Right cardiac atrium (tissue), 5 donors: ENCODE measurements at regions not wholly inside any gene's neighbourhood (a gene's known extent, or its start where the extent isn't known, plus 50 kb on each side); places are given as distances from the start of the nearest gene placed in this dataset.
A peak's percentile ranks its signal among the peaks of the same experiment; 100 is the strongest.
"Not testable (repeated sequence)": the region's sequence is repeated elsewhere in the genome, so short reads cannot be mapped to it uniquely, and the experiment has no call there.

ENCODE experiments used
- ATAC-seq, 2 donors: fragments of 200-7000 bp; cut with Tn5 transposase; one replicate each; pipeline versions ENCODE4 v1.8.0 to v1.9.1; 2020; ENCODE audit warnings: moderate library complexity in 2 of 2, mild to moderate bottlenecking in 1 of 2
- DNase-seq, 3 donors: peaks; one replicate each; pipeline ENCODE4 v3.0.0-alpha.2; 2020
- H3K27ac ChIP-seq: one replicate; pipeline ENCODE4 v1.5.1; 2013; ENCODE audit warnings: mild to moderate bottlenecking, low read length, control low read depth, moderate library complexity
- H3K27me3 ChIP-seq: one replicate; pipeline ENCODE4 v1.6.1; 2013; ENCODE audit not compliant: control insufficient read depth, insufficient read depth
- H3K4me1 ChIP-seq: one replicate; pipeline ENCODE4 v1.6.1; 2013; ENCODE audit warnings: low read length; ENCODE audit not compliant: control insufficient read depth, insufficient read depth
- H3K4me3 ChIP-seq: one replicate; pipeline ENCODE4 v1.5.1; 2013; ENCODE audit warnings: low read length, control low read depth
- H3K9me3 ChIP-seq: one replicate; pipeline ENCODE4 v1.6.1; 2013; ENCODE audit warnings: low read length; ENCODE audit not compliant: control insufficient read depth
- WGBS: extraction: QIAGEN DNeasy Blood & Tissue Kit; methylation state at CpG from one replicate; pipeline ENCODE4 v1.1.7; 2013; 5-methylcytosine and 5-hydroxymethylcytosine counted together
- intact Hi-C, 4 donors: fragments of 100-400 bp; cut with DNase I; formaldehyde crosslinking; loops; one replicate each; pipeline versions ENCODE4 v1.11.0 to v1.14.0; 2022 to 2023
- donor health status: healthy with polysubstance abuse.
- donor health status: DM: no; HTN: yes; CAD: no.
- donor health status: DM: no; HTN: no; CAD: no.
- donor health status: DM: no; HTN: yes; CAD: no; lungs with severe emphysema.
- donor health status: DM: yes; HTN: yes; CAD: no.

GRCh38 chr12:97876780-97877179 is 414.2 kb downstream of the RMST start:
- DNase-seq, result no peak
- ATAC-seq, result peak in 1 of 2 donors; percentile 52
- no peaks in the 10 kb centered on the region for H3K4me1 ChIP-seq
- intact Hi-C loops, result no loop called here
- 57% methylated on average over 4 of the region's 4 CpGs for WGBS
- no peak overlapping the region for H3K4me3 ChIP-seq
- no peaks in the 10 kb centered on the region for H3K27me3 ChIP-seq
- no peak overlapping the region for H3K27ac ChIP-seq
- no peaks in the 10 kb centered on the region for H3K9me3 ChIP-seq

- no peak overlapping the region for H3K27ac ChIP-seq
- intact Hi-C loops, result no loop called here
Measured at GRCh38 chr12:97877404-97877803, 414.8 kb downstream of the RMST start.

GRCh38 chr12:97886511-97887176 is 424.0 kb downstream of the RMST start:
- no peak overlapping the region for H3K4me3 ChIP-seq
- H3K9me3 ChIP-seq, result no peaks in the 10 kb centered on the region
- no peak for ATAC-seq
- no peaks in the 10 kb centered on the region for H3K27me3 ChIP-seq
- no peak for DNase-seq
- no peak overlapping the region for H3K27ac ChIP-seq
- H3K4me1 ChIP-seq, result no peaks in the 10 kb centered on the region
- WGBS, result 69% methylated on average over 4 of the region's 4 CpGs
- intact Hi-C loops, result no loop called here

More at GRCh38 chr12:97877404-97877803, 414.8 kb downstream of the RMST start:
- no peak for DNase-seq
- no peak for ATAC-seq
- no peaks in the 10 kb centered on the region for H3K27me3 ChIP-seq
- no peaks in the 10 kb centered on the region for H3K4me1 ChIP-seq
- no peaks in the 10 kb centered on the region for H3K9me3 ChIP-seq
- H3K4me3 ChIP-seq, result no peak overlapping the region

GRCh38 chr12:97897881-97898280 is 435.3 kb downstream of the RMST start:
- WGBS, result 44% methylated on average over 6 of the region's 6 CpGs
- H3K4me3 ChIP-seq, H3K9me3 ChIP-seq, intact Hi-C loops, DNase-seq, H3K4me1 ChIP-seq, H3K27ac ChIP-seq, ATAC-seq, H3K27me3 ChIP-seq: not testable (repeated sequence)

GRCh38 chr12:97899529-97899928 is 436.9 kb downstream of the RMST start:
- Histone ChIP-seq H3K9me3 (no peaks in the 10 kb centered on the region), H3K27ac (no peak overlapping the region), H3K4me1 (no peaks in the 10 kb centered on the region), H3K4me3 (no peak overlapping the region), H3K27me3 (no peaks in the 10 kb centered on the region)
- intact Hi-C loops, result no loop called here
- no peak for ATAC-seq
- no peak for DNase-seq

GRCh38 chr12:97899956-97900355 is 437.4 kb downstream of the RMST start:
- H3K9me3 ChIP-seq, result no peaks in the 10 kb centered on the region
- WGBS, result 56% methylated on average over 1 of the region's 1 CpG
- no peak for ATAC-seq
- intact Hi-C loops, result no loop called here
- no peak overlapping the region for H3K27ac ChIP-seq
- H3K27me3 ChIP-seq, result no peaks in the 10 kb centered on the region
- DNase-seq, result no peak
- no peaks in the 10 kb centered on the region for H3K4me1 ChIP-seq
- H3K4me3 ChIP-seq, result no peak overlapping the region

- WGBS, result 84% methylated on average over 4 of the region's 4 CpGs
Measured at GRCh38 chr12:97903356-97903755, 440.8 kb downstream of the RMST start.

GRCh38 chr12:97907504-97907903 is 444.9 kb downstream of the RMST start:
- no peaks in the 10 kb centered on the region for H3K27me3 ChIP-seq
- H3K4me3 ChIP-seq, result no peak overlapping the region
- H3K4me1 ChIP-seq, result no peaks in the 10 kb centered on the region
- ATAC-seq (no peak), DNase-seq (no peak)
- no peak overlapping the region for H3K27ac ChIP-seq
- intact Hi-C loops, result no loop called here
- no peaks in the 10 kb centered on the region for H3K9me3 ChIP-seq

More at GRCh38 chr12:97903356-97903755, 440.8 kb downstream of the RMST start:
- H3K9me3 ChIP-seq, result no peaks in the 10 kb centered on the region
- no peak overlapping the region for H3K27ac ChIP-seq
- no peak for DNase-seq
- no peaks in the 10 kb centered on the region for H3K4me1 ChIP-seq
- no peak for ATAC-seq
- H3K27me3 ChIP-seq, result no peaks in the 10 kb centered on the region
- intact Hi-C loops, result no loop called here
- H3K4me3 ChIP-seq, result no peak overlapping the region

- intact Hi-C loops, result no loop called here
- peak; percentile 57 to 88 for ATAC-seq
- H3K4me1 ChIP-seq, result no peaks in the 10 kb centered on the region
Measured at GRCh38 chr12:97910559-97910958, 448.0 kb downstream of the RMST start.

GRCh38 chr12:97912943-97913342 is 450.3 kb downstream of the RMST start:
- ATAC-seq (no peak), DNase-seq (peak; percentile 36 to 39 (median 38))
- no peaks in the 10 kb centered on the region for H3K27me3 ChIP-seq
- H3K27ac ChIP-seq, result no peak overlapping the region
- no peaks in the 10 kb centered on the region for H3K4me1 ChIP-seq
- 72% methylated on average over 2 of the region's 2 CpGs for WGBS
- H3K9me3 ChIP-seq, result no peaks in the 10 kb centered on the region
- no peak overlapping the region for H3K4me3 ChIP-seq
- intact Hi-C loops, result no loop called here

More at GRCh38 chr12:97910559-97910958, 448.0 kb downstream of the RMST start:
- WGBS, result 59% methylated on average over 3 of the region's 3 CpGs
- Histone ChIP-seq H3K4me3 (no peak overlapping the region), H3K9me3 (no peaks in the 10 kb centered on the region), H3K27me3 (no peaks in the 10 kb centered on the region), H3K27ac (no peak overlapping the region)
- DNase-seq, result no peak

- Histone ChIP-seq H3K4me3 (no peak overlapping the region), H3K27ac (no peak overlapping the region), H3K9me3 (no peaks in the 10 kb centered on the region), H3K27me3 (no peaks in the 10 kb centered on the region), H3K4me1 (no peaks in the 10 kb centered on the region)
- intact Hi-C loops, result no loop called here
- DNase-seq, result no peak
- WGBS, result 48% methylated on average over 1 of the region's 1 CpG
- ATAC-seq, result no peak
Measured at GRCh38 chr12:97921979-97922722, 459.5 kb downstream of the RMST start.
